ENCODE measurements at regions not wholly inside any gene's neighbourhood (a gene's known extent, or its start where the extent isn't known, plus 50 kb on each side); places are given as distances from the start of the nearest gene placed in this dataset.

DNA sequence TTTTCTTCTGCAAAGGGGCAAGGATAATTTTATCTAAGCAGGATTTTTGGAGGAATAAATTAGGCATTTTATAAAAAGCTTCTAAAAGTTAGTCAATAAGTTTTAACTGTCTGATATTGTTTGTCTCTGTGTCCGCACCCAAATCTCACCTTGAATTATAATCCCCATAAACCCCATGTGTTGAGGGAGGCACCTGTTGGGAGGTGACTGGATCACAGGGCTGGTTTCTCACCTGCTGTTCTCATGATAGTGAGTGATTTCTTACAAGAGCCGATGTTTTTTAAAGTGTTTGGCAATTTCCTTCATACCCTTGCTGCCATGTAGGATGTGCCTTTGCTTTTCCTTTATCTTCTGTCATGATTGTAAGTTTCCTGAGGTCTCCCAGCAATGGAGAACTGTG lies 481.4 kb downstream of the GBA3 start:
- no peaks in the 10 kb centered on the region for H3K4me1 ChIP-seq
- TF ChIP-seq, protein P1, sequence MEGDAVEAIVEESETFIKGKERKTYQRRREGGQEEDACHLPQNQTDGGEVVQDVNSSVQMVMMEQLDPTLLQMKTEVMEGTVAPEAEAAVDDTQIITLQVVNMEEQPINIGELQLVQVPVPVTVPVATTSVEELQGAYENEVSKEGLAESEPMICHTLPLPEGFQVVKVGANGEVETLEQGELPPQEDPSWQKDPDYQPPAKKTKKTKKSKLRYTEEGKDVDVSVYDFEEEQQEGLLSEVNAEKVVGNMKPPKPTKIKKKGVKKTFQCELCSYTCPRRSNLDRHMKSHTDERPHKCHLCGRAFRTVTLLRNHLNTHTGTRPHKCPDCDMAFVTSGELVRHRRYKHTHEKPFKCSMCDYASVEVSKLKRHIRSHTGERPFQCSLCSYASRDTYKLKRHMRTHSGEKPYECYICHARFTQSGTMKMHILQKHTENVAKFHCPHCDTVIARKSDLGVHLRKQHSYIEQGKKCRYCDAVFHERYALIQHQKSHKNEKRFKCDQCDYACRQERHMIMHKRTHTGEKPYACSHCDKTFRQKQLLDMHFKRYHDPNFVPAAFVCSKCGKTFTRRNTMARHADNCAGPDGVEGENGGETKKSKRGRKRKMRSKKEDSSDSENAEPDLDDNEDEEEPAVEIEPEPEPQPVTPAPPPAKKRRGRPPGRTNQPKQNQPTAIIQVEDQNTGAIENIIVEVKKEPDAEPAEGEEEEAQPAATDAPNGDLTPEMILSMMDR (IDR thresholded peaks at IDR 0.05; ENCODE audit: low read depth, low read length), result no peak
- DNase-seq, result no peak
- no peaks in the 10 kb centered on the region for H3K36me3 ChIP-seq
- H3K4me3 ChIP-seq (ENCODE audit: low read depth, low read length), result no peak overlapping the region
- no peaks in the 10 kb centered on the region for H3K9me3 ChIP-seq
- H3K27me3 ChIP-seq, result no peaks in the 10 kb centered on the region

DNA sequence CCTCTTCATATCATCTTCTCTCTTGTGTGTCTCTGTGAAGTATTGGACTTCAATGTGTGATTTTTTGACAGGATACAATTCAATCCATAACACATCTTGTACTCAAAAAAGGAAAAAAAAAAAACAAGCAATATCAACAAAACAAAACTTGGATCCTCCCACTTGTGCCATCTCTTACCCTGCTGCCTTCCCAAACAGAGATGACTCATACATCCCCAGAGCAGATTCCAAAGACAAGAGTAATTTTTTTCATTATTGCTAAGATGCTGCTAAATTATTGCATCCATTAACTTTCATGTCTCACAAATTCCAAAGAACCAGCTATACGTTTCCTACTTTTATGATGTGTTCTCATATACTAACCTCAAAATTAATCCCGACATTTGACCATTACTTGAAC lies 479.2 kb downstream of the GBA3 start:
- no peaks in the 10 kb centered on the region for H3K9me3 ChIP-seq
- H3K4me1 ChIP-seq, result no peaks in the 10 kb centered on the region
- H3K4me3 ChIP-seq (ENCODE audit: low read depth, low read length), result no peak overlapping the region
- no peaks in the 10 kb centered on the region for H3K27me3 ChIP-seq
- H3K36me3 ChIP-seq, result no peaks in the 10 kb centered on the region
- DNase-seq, result no peak
- TF ChIP-seq, protein P1 (IDR thresholded peaks at IDR 0.05; ENCODE audit: low read depth, low read length), result no peak

DNA sequence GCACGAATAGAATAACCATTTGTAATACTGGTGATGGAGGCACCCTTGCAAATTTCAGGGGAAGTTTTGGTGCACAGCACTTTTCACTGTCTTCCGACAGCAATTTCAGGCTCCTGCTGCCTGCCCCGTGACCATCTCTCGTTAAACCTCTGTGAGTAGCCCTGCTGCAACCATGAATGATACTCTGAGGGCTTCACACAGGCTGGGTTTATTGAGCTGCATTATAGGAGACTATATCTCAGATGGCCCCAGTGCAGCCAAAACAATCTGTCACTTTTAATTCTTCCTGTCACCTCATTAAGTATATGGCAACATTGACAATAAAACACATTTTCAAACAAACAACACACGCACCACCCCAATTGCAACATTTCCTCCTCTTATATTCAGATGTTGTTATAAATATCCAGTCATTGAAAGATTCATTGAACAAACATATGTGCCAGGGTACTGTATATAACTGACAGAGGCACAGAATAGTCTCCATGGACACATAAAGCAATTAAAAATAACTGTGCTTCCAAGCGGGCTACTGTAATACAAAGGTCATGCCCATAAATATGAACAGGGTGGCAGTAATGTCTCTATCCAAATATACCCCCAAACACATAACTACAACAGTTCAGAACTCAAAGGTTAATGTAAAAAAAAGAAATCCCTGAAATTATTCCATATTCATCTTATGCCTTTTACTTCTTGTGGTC lies 477.0 kb downstream of the GBA3 start:
- H3K4me1 ChIP-seq, result no peaks in the 10 kb centered on the region
- no peaks in the 10 kb centered on the region for H3K36me3 ChIP-seq
- H3K9me3 ChIP-seq, result no peaks in the 10 kb centered on the region
- H3K4me3 ChIP-seq (ENCODE audit: low read depth, low read length), result no peak overlapping the region
- TF ChIP-seq, protein P1 (IDR thresholded peaks at IDR 0.05; ENCODE audit: low read depth, low read length), result no peak
- DNase-seq, result no peak
- H3K27me3 ChIP-seq, result no peaks in the 10 kb centered on the region

DNA sequence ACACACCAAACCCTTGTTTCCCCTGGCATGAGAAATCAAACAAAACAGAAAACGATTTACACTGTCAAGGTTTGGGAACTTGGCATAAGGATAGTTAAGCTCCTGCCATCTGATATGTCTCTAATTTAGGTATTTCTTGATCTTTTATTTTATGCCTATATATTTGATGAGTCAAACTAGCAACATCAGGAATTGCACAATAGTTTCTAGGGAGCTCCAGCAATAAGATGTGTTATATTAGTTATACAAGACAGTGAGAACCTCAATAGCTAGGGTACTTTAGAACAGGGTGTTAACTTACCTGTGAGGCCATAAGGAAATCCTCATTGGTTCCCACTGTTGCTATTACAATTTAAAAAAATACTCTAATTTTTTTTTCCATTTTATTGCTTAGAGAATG lies 474.2 kb downstream of the GBA3 start:
- H3K4me3 ChIP-seq (ENCODE audit: low read depth, low read length), result no peak overlapping the region
- H3K4me1 ChIP-seq, result no peaks in the 10 kb centered on the region
- no peaks in the 10 kb centered on the region for H3K9me3 ChIP-seq
- DNase-seq, result no peak
- TF ChIP-seq, protein P1 (IDR thresholded peaks at IDR 0.05; ENCODE audit: low read depth, low read length), result no peak
- H3K36me3 ChIP-seq, result no peaks in the 10 kb centered on the region
- no peaks in the 10 kb centered on the region for H3K27me3 ChIP-seq

DNA sequence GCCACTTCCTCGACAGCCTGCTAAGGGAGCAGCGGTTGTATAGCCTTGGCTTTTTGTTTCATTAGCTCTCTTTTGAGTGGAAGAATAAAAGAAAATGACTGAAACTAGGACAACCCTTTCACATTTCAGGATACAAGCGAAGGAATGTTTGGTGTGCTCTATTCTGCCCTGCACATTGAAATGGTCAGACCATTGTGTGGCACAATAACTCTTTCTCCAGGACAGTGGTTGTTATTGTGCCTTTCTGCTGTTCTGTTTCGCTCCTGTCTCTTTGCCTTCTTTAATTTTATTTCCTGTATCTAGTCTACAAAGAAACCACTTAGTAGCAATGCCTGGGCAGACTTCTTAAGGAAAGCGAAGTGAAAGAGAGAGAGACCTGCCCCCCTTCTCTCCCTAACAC lies 473.7 kb downstream of the GBA3 start:
- Histone ChIP-seq H3K4me3 (ENCODE audit: low read depth, low read length) (no peak overlapping the region), H3K36me3 (no peaks in the 10 kb centered on the region), H3K4me1 (no peaks in the 10 kb centered on the region), H3K27me3 (no peaks in the 10 kb centered on the region), H3K9me3 (no peaks in the 10 kb centered on the region)
- TF ChIP-seq, protein P1 (IDR thresholded peaks at IDR 0.05; ENCODE audit: low read depth, low read length), result no peak
- DNase-seq, result no peak

DNA sequence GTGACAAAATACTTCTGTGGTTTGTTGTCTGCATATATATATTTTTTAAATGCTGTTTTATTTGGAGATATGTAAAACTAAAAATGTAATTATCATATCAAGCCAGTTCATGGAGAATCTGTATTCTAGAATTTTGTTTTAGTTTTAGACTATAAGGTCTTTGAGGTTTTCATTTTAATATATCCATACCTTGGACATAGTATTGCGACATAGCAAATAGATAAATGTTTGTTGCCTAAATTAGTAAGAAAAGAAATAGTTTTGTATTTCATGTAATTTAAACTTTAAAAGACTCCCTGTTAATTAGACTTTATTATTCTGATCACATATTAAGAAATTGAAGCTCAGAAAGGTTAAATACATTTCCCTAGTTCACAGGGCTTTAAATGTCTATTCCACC lies 472.9 kb downstream of the GBA3 start:
- Histone ChIP-seq H3K4me3 (ENCODE audit: low read depth, low read length) (no peak overlapping the region), H3K27me3 (no peaks in the 10 kb centered on the region), H3K4me1 (no peaks in the 10 kb centered on the region), H3K9me3 (no peaks in the 10 kb centered on the region), H3K36me3 (no peaks in the 10 kb centered on the region)
- TF ChIP-seq, protein P1 (IDR thresholded peaks at IDR 0.05; ENCODE audit: low read depth, low read length), result no peak
- no peak for DNase-seq

Data from BE2C (cell line).